DMS53 treated with DMSO at 0.1 percent for 48 hours (cell line): ENCODE measurements at regions not wholly inside any gene's neighbourhood (a gene's known extent, or its start where the extent isn't known, plus 50 kb on each side); places are given as distances from the start of the nearest gene placed in this dataset.
A peak's percentile ranks its signal among the peaks of the same experiment; 100 is the strongest.

Source experiments
- DNase-seq: peaks from one replicate; lab custom pipeline; 2025; ENCODE audit not compliant: unreplicated experiment; lab: John Stamatoyannopoulos, UW

- DNase-seq = no peak
Measured at GRCh38 chr21:35333831-35334618, 284.9 kb upstream of the RUNX1 start.

GRCh38 chr21:35332841-35333426, 283.8 kb upstream of the RUNX1 start:
- no peak for DNase-seq

- DNase-seq = peak; percentile 6
Measured at GRCh38 chr21:35329940-35330660, 281.0 kb upstream of the RUNX1 start.

GRCh38 chr21:35328856-35329455, 279.9 kb upstream of the RUNX1 start:
- DNase-seq = no peak

GRCh38 chr21:35326677-35327076, 277.6 kb upstream of the RUNX1 start:
- DNase-seq = no peak

GRCh38 chr21:35325953-35326352, 276.9 kb upstream of the RUNX1 start:
- no peak for DNase-seq

GRCh38 chr21:35324372-35325220, 275.5 kb upstream of the RUNX1 start:
- DNase-seq = no peak

GRCh38 chr21:35323947-35324346, 274.8 kb upstream of the RUNX1 start:
- no peak for DNase-seq

- no peak for DNase-seq
Measured at GRCh38 chr21:35321322-35322200, 272.5 kb upstream of the RUNX1 start.

- no peak for DNase-seq
Measured at GRCh38 chr21:35319684-35320283, 270.7 kb upstream of the RUNX1 start.

GRCh38 chr21:35316933-35317332, 267.8 kb upstream of the RUNX1 start:
- no peak for DNase-seq

- no peak for DNase-seq
Measured at GRCh38 chr21:35316456-35316855, 267.4 kb upstream of the RUNX1 start.

GRCh38 chr21:35314857-35315582, 265.9 kb upstream of the RUNX1 start:
- DNase-seq = no peak

GRCh38 chr21:35311985-35312384, 262.9 kb upstream of the RUNX1 start:
- no peak for DNase-seq

GRCh38 chr21:35309316-35309715, 260.2 kb upstream of the RUNX1 start:
- DNase-seq = no peak

GRCh38 chr21:35303085-35303484, 254.0 kb upstream of the RUNX1 start:
- peak; percentile 21 for DNase-seq

GRCh38 chr21:35298757-35299156, 249.7 kb upstream of the RUNX1 start:
- no peak for DNase-seq

- no peak for DNase-seq
Measured at GRCh38 chr21:35297665-35298064, 248.6 kb upstream of the RUNX1 start.
